Stimulated activated CD8-positive, alpha-beta memory T cell treated with anti-CD3 and anti-CD28 coated beads, Interleukin-2, amount 100 ng/mL, for 1 hour (primary cell): ENCODE measurements at regions not wholly inside any gene's neighbourhood (a gene's known extent, or its start where the extent isn't known, plus 50 kb on each side); places are given as distances from the start of the nearest gene placed in this dataset.
"Not testable (repeated sequence)": the region's sequence is repeated elsewhere in the genome, so short reads cannot be mapped to it uniquely, and the experiment has no call there.

Experiments
- DNase-seq, 2 donors: peaks; one replicate each; pipeline ENCODE4 v3.0.0-alpha.2; 2020; ENCODE audit warnings: low read depth in 2 of 2

DNA sequence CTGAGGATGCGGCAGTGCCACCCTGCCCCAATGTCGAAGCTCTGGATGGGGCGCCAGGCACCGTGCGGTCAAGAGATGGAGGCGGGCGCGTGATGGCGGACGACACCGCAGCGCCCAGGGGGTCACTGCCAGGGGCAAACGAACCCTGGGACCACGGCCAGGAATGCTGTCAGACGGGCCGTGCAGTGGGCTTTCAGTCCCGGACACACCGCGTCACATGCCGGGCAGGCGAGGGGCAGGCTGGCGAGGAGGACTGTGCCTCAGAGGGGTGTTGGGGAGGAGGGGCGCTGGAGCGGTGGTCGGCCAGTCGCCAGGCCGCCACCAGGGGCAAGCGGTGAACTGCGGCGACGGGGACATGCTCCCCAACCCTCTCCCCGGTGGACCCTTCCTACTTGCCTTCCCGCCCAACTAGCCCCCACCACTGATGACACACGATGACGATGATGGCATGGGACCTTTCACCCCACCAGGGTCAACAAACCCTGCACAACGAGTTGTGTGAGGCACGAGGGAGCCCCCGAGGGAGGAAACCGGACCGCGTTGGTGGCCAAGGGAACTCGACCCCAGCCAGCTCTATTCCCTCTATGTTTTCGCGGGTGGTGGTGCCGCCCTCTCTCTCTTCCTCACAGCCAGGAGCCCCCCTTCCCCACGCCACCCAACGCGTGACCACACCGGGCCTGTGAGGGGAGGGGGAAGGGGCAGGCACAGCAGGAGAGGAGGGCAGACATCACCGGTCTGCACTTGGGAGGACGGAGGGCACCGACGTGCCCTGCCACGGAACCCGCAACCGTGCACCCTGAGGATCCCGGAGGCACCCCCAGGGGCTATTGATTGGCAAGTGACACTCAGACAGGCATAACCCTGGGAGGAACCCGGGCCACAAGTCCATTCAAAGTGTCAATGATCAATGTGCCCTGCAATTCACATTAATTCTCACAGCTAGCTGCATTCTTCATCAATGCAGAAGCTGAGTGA is 1960.9 kb upstream of the DEFB115 start:
- no peak for DNase-seq

GRCh38 chr20:29297411-29298270 is 1959.8 kb upstream of the DEFB115 start:
- no peak for DNase-seq

- no peak for DNase-seq
Measured at GRCh38 chr20:29298271-29298590, 1959.2 kb upstream of the DEFB115 start.

DNA sequence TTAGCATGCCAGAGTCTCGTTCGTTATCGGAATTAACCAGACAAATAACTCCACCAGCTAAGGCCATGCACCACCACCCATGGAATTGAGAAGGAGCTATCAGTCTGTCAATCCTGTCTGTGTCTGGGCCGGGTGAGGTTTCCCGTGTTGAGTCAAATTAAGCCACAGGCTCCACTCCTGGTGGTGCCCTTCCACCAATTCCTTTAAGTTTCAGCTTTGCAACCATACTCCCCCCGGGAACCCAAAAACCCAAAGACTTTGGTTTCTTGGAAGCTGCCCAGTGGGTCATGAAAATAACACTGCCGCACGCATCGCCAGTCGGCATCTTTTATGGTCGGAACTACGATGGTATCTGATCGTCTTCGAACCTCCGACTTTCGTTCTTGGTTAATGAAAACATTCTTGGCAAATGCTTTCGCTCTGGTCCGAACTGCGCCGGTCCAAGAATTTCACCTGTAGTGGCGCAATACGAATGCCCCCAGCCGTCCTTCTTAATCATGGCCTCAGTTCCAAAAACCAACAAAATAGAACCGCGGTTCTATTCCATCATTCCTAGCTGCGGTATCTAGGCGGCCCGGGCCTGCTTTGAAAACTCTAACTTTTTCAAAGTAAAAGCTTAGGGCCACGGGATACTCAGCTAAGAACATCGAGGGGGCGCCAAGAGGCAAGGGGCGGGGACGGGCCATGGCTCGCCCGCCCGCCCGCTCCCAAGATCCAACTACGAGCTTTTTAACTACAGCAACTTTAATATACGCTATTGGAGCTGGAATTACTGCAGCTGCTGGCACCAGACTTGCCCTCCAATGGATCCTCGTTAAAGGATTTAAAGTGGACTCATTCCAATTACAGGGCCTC is 1958.5 kb upstream of the DEFB115 start:
- no peak for DNase-seq

DNA sequence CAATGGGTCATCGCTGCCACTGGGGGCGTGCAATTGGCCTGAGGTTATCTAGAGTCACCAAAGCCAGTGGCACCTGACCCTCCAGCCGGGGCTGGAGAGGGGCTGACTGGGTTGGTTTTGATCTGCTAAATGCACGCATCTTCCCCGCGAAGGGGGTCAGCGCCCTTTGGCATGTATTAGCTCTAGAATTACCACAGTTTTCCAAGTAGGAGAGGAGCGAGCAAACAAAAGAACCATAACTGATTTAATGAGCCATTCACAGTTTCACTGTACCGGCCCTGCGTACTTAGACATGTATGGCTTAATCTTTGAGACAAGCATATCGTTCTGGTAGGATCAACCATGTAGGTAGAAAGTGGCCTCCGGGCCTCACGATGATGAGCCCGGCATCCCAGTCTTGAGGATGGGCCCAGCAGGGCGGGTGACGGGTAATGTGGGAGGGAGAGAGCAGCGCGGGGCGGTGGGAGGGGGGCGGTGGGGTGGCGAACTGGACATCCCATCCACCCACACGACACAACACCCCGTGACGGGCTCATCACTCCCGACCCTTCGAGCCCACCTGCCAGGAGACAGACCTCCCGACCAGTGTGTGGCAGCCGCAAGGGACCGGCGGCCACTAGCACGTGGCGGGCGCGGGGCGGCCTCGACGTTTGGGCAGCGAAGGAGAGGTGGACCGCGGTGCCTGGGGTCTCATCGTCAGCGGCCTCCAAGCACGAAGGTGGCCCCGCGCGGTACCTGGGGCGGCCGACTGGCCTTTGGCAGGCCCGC is 1957.5 kb upstream of the DEFB115 start:
- no peak for DNase-seq

- no peak for DNase-seq
Measured at GRCh38 chr20:29300579-29301551, 1956.6 kb upstream of the DEFB115 start.

DNA sequence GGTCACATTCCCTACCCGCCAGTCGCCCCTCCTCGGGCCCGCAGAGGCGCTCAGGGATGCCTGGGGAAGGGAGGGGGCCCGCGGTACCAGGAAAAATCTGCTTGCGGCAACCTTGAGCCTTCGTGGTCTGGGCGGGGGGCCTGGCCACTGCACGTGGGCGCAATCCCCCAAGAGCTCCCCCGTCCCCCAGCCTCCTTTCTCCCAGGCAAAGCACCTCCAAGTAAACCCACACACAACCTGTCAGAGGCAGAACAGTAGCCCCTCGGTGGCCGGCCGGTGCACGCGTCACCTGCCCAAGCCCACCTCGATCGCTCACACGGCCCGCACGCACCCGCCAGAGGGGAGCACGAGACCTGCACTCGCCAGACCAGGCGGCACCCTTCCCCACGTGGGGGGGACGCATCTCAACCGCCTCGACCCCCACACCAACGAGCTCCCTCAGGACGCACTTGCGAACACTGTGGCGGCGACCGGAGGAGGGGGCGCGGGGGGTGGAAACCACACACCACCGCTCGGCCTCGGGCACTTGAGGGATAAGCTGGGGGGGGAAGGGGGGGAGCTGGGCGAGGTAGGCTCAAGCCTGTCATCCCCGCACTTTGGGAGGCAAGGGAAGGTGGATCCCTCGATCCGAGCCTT is 1955.7 kb upstream of the DEFB115 start:
- DNase-seq = no peak

DNA sequence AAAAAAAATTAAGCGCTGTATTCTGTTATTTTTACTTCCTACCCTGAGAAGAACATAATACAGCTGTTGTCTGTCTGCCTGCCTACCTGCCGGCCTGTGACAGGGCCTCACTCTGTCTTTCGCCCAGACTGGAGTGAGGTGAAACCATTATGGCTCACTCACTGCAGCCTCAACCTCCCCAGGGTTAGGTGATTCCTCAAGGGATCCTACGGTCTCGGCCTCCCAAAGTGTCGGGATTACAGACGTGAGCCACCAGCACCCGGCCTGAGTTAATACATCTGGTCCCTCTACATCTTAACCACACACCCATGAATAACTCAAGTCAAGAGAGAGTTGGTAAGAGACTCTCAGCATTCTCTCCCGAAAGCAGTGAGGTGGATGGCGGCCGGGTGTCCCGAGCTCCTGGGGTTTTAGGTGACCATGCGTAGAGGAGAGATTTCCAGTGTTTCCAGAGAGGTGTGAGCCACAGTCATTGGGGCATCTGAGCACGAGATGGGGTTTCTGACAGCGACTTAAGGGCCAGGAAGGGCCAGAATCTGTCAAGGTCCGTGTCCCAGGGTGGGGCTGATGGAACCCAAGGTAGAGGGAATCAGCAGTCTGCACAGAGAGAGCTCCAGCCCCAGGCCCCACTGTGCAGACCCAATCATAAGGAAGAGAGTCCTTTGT is 1954.4 kb upstream of the DEFB115 start:
- no peak for DNase-seq

GRCh38 chr20:29306390-29307072 is 1950.9 kb upstream of the DEFB115 start:
- DNase-seq = no peak

- DNase-seq = not testable (repeated sequence)
Measured at GRCh38 chr20:29307484-29307883, 1950.0 kb upstream of the DEFB115 start.

DNA sequence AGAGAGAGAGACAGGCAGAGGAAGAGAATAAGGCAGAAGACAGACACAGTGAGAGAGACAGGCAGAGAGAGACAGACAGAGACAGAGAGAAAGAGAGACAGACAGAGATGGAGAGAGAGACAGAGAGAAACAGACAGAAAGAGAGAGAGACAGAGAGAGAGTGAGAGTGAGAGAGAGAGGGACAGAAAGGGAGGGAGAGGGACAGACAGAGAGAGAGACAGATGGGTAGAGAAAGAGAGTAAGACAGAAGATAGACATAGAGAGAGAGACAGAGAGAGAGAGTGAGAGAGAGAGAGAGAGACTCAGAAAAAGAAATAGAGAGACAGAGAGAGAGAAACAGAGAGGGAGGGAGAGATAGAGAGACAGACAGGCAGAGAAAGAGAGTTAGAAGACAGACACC is 1948.5 kb upstream of the DEFB115 start:
- DNase-seq = not testable (repeated sequence)

DNA sequence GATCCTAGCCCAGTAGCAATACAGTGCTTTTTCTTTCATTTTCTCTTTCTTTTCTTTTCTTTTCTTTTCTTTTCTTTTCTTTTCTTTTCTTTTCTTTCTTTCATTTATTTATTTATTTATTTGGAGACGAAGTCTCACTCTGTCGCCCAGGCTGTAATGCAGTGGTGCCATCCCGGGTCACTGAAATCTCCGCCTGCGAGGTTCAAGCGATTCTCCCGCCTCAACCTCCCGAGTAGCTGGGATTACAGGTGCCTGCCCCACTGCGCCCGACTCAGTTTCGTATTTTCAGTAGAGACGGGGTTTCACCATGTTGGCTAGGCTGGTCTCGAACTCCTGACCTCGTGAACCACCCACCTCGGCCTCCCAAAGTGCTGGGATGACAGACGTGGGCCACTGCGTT is 1948.0 kb upstream of the DEFB115 start:
- DNase-seq = not testable (repeated sequence)

GRCh38 chr20:29311046-29311445 is 1946.4 kb upstream of the DEFB115 start:
- not testable (repeated sequence) for DNase-seq

DNA sequence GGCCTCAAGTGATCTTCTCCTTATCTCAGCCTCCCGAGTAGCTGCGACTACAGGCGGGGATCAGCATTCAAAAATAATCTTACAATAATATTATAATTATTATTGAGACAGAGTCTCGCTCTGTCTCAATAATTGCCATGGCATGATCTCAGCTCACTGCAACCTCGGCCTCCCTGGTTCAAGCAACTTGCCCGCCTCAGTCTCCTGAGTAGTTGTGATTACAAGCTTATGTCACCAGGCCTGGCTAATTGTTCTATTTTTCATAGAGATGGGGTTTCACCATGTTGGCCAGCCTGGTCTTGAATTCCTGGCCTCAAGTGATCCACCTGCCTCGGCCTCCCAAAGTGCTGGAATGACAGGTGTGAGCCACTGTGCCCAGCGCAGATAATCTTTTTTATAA is 1944.8 kb upstream of the DEFB115 start:
- DNase-seq = not testable (repeated sequence)

GRCh38 chr20:29313481-29313880 is 1944.0 kb upstream of the DEFB115 start:
- DNase-seq = no peak

DNA sequence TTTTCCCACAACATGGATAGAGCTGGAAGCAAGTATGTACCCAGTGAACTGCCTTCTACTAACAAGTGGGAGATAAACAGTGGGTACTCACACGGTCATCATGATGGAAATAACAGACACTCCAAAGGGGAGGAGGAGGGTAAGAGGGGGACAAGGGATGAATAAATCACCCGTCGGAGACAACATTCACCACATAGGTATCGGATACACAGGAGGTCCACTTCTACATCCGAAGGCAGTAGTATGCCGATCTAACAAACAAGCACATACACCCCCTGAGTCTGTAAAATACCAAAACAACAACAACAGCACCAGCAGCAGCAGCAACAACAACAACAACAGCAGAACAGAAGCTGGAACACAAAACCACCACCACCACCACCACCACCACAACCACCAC is 1943.2 kb upstream of the DEFB115 start:
- DNase-seq = no peak

- DNase-seq = no peak
Measured at GRCh38 chr20:29318871-29319461, 1938.5 kb upstream of the DEFB115 start.

DNA sequence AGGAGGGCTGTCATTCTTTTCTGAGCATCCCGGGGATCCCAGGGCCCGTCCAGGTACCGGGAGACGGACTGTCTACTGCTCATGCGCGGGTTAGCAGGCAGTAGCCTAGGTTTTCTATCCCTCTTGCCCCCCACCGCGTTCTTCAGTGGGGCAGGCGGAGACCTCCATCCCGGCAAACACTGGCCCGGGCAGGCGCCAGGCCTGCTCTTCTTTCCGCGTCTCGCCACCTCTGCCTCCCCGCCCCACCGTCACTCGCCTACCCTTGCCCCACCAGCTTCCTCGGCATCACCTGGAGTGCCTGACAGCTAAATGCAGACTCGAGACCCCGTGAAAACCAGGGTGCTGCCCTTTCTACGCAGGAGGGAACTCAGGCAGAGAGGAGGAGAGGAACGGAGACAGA is 1937.7 kb upstream of the DEFB115 start:
- DNase-seq = no peak
